ENCODE measurements at regions not wholly inside any gene's neighbourhood (a gene's known extent, or its start where the extent isn't known, plus 50 kb on each side); places are given as distances from the start of the nearest gene placed in this dataset.
"Not testable (repeated sequence)": the region's sequence is repeated elsewhere in the genome, so short reads cannot be mapped to it uniquely, and the experiment has no call there.

- H3K9me3 ChIP-seq (ENCODE audit: control insufficient read depth in 3 of 3, low read length in 3 of 3) = no peaks in the 10 kb centered on the region
- H3K27ac ChIP-seq (ENCODE audit: low read depth, low read length) = no peak overlapping the region
- no peaks in the 10 kb centered on the region for H3K36me3 ChIP-seq (ENCODE audit: control insufficient read depth in 3 of 3, insufficient read depth in 3 of 3, low read length in 3 of 3)
- peaks cover 9 to 22% (median 9%) of the 10 kb centered on the region in 3 donors for H3K4me1 ChIP-seq (ENCODE audit: control insufficient read depth in 3 of 3, insufficient read depth in 3 of 3, low read length in 3 of 3)
- peak overlapping the region in 2 of 3 donors; percentile 4 to 31 for H3K4me3 ChIP-seq (ENCODE audit: low read length in 3 of 3)
- H3K27me3 ChIP-seq (ENCODE audit: control insufficient read depth in 3 of 3, insufficient read depth in 3 of 3, low read length in 3 of 3) = peaks cover 0 to 2% (median 0%) of the 10 kb centered on the region in 3 donors
- peak overlapping the region in 1 of 3 donors; percentile 21 for H3K9ac ChIP-seq (ENCODE audit: low read depth in 1 of 3, low read length in 3 of 3)
Measured at GRCh38 chr18:10142496-10143160, 228.8 kb downstream of the VAPA start.

GRCh38 chr18:10143596-10143995 is 229.8 kb downstream of the VAPA start:
- no peaks in the 10 kb centered on the region for H3K36me3 ChIP-seq (ENCODE audit: control insufficient read depth in 3 of 3, insufficient read depth in 3 of 3, low read length in 3 of 3)
- H3K4me1 ChIP-seq (ENCODE audit: control insufficient read depth in 3 of 3, insufficient read depth in 3 of 3, low read length in 3 of 3) = peaks cover 9 to 22% (median 9%) of the 10 kb centered on the region in 3 donors
- no peak overlapping the region for H3K4me3 ChIP-seq (ENCODE audit: low read length in 3 of 3)
- H3K27me3 ChIP-seq (ENCODE audit: control insufficient read depth in 3 of 3, insufficient read depth in 3 of 3, low read length in 3 of 3) = peaks cover 0 to 2% (median 0%) of the 10 kb centered on the region in 3 donors
- no peaks in the 10 kb centered on the region for H3K9me3 ChIP-seq (ENCODE audit: control insufficient read depth in 3 of 3, low read length in 3 of 3)
- H3K9ac ChIP-seq (ENCODE audit: low read depth in 1 of 3, low read length in 3 of 3) = no peak overlapping the region
- H3K27ac ChIP-seq (ENCODE audit: low read depth, low read length) = no peak overlapping the region

- no peak overlapping the region for H3K9ac ChIP-seq (ENCODE audit: low read depth in 1 of 3, low read length in 3 of 3)
- no peak overlapping the region for H3K27ac ChIP-seq (ENCODE audit: low read depth, low read length)
- no peaks in the 10 kb centered on the region for H3K9me3 ChIP-seq (ENCODE audit: control insufficient read depth in 3 of 3, low read length in 3 of 3)
- no peak overlapping the region for H3K4me3 ChIP-seq (ENCODE audit: low read length in 3 of 3)
- H3K4me1 ChIP-seq (ENCODE audit: control insufficient read depth in 3 of 3, insufficient read depth in 3 of 3, low read length in 3 of 3) = peaks cover 9 to 19% (median 9%) of the 10 kb centered on the region in 3 donors
- H3K27me3 ChIP-seq (ENCODE audit: control insufficient read depth in 3 of 3, insufficient read depth in 3 of 3, low read length in 3 of 3) = peaks cover 0 to 2% (median 0%) of the 10 kb centered on the region in 3 donors
- H3K36me3 ChIP-seq (ENCODE audit: control insufficient read depth in 3 of 3, insufficient read depth in 3 of 3, low read length in 3 of 3) = no peaks in the 10 kb centered on the region
Measured at GRCh38 chr18:10145546-10145945, 231.7 kb downstream of the VAPA start.

GRCh38 chr18:10147226-10147625 is 233.4 kb downstream of the VAPA start:
- Histone ChIP-seq H3K36me3 (ENCODE audit: control insufficient read depth in 3 of 3, insufficient read depth in 3 of 3, low read length in 3 of 3) (no peaks in the 10 kb centered on the region), H3K9ac (ENCODE audit: low read depth in 1 of 3, low read length in 3 of 3) (no peak overlapping the region), H3K27me3 (ENCODE audit: control insufficient read depth in 3 of 3, insufficient read depth in 3 of 3, low read length in 3 of 3) (peaks cover 0 to 2% (median 0%) of the 10 kb centered on the region in 3 donors), H3K27ac (ENCODE audit: low read depth, low read length) (no peak overlapping the region), H3K4me1 (ENCODE audit: control insufficient read depth in 3 of 3, insufficient read depth in 3 of 3, low read length in 3 of 3) (peaks cover 7 to 14% (median 8%) of the 10 kb centered on the region in 3 donors), H3K9me3 (ENCODE audit: control insufficient read depth in 3 of 3, low read length in 3 of 3) (no peaks in the 10 kb centered on the region), H3K4me3 (ENCODE audit: low read length in 3 of 3) (no peak overlapping the region)

- H3K9me3 ChIP-seq (ENCODE audit: control insufficient read depth in 3 of 3, low read length in 3 of 3) = no peaks in the 10 kb centered on the region
- H3K27me3 ChIP-seq (ENCODE audit: control insufficient read depth in 3 of 3, insufficient read depth in 3 of 3, low read length in 3 of 3) = peaks cover 0 to 2% (median 0%) of the 10 kb centered on the region in 3 donors
- peaks cover 3 to 10% (median 3%) of the 10 kb centered on the region in 3 donors for H3K4me1 ChIP-seq (ENCODE audit: control insufficient read depth in 3 of 3, insufficient read depth in 3 of 3, low read length in 3 of 3)
- H3K4me3 ChIP-seq (ENCODE audit: low read length in 3 of 3) = no peak overlapping the region
- H3K36me3 ChIP-seq (ENCODE audit: control insufficient read depth in 3 of 3, insufficient read depth in 3 of 3, low read length in 3 of 3) = no peaks in the 10 kb centered on the region
- no peak overlapping the region for H3K9ac ChIP-seq (ENCODE audit: low read depth in 1 of 3, low read length in 3 of 3)
- no peak overlapping the region for H3K27ac ChIP-seq (ENCODE audit: low read depth, low read length)
Measured at GRCh38 chr18:10147752-10148151, 233.9 kb downstream of the VAPA start.

GRCh38 chr18:10148189-10148929 is 234.5 kb downstream of the VAPA start:
- Histone ChIP-seq H3K9me3 (ENCODE audit: control insufficient read depth in 3 of 3, low read length in 3 of 3) (no peaks in the 10 kb centered on the region), H3K27ac (ENCODE audit: low read depth, low read length) (no peak overlapping the region), H3K9ac (ENCODE audit: low read depth in 1 of 3, low read length in 3 of 3) (no peak overlapping the region), H3K4me1 (ENCODE audit: control insufficient read depth in 3 of 3, insufficient read depth in 3 of 3, low read length in 3 of 3) (peaks cover 0 to 8% (median 3%) of the 10 kb centered on the region in 3 donors), H3K4me3 (ENCODE audit: low read length in 3 of 3) (no peak overlapping the region), H3K27me3 (ENCODE audit: control insufficient read depth in 3 of 3, insufficient read depth in 3 of 3, low read length in 3 of 3) (no peaks in the 10 kb centered on the region), H3K36me3 (ENCODE audit: control insufficient read depth in 3 of 3, insufficient read depth in 3 of 3, low read length in 3 of 3) (no peaks in the 10 kb centered on the region)

- no peaks in the 10 kb centered on the region for H3K36me3 ChIP-seq (ENCODE audit: control insufficient read depth in 3 of 3, insufficient read depth in 3 of 3, low read length in 3 of 3)
- no peaks in the 10 kb centered on the region for H3K4me1 ChIP-seq (ENCODE audit: control insufficient read depth in 3 of 3, insufficient read depth in 3 of 3, low read length in 3 of 3)
- no peaks in the 10 kb centered on the region for H3K9me3 ChIP-seq (ENCODE audit: control insufficient read depth in 3 of 3, low read length in 3 of 3)
- no peak overlapping the region for H3K27ac ChIP-seq (ENCODE audit: low read depth, low read length)
- no peak overlapping the region for H3K9ac ChIP-seq (ENCODE audit: low read depth in 1 of 3, low read length in 3 of 3)
- no peaks in the 10 kb centered on the region for H3K27me3 ChIP-seq (ENCODE audit: control insufficient read depth in 3 of 3, insufficient read depth in 3 of 3, low read length in 3 of 3)
- H3K4me3 ChIP-seq (ENCODE audit: low read length in 3 of 3) = no peak overlapping the region
Measured at GRCh38 chr18:10149768-10150556, 236.1 kb downstream of the VAPA start.

DNA sequence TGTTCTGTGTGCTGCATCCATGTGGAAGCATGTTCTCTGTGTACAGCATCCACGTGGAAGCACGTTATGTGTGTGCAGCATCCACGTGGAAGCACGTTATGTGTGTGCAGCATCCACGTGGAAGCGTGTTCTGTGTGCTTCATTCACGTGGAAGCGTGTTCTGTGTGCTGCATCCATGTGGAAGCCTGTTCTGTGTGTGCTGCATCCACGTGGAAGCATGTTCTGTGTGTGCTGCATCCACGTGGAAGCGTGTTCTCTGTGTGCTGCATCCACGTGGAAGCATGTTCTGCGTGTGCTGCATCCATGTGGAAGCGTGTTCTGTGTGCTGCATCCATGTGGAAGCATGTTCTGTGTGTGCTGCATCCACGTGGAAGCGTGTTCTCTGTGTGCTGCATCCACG is 236.8 kb downstream of the VAPA start:
- not testable (repeated sequence) for H3K36me3 ChIP-seq (ENCODE audit: control insufficient read depth in 3 of 3, insufficient read depth in 3 of 3, low read length in 3 of 3); H3K27me3 ChIP-seq (ENCODE audit: control insufficient read depth in 3 of 3, insufficient read depth in 3 of 3, low read length in 3 of 3); H3K4me1 ChIP-seq (ENCODE audit: control insufficient read depth in 3 of 3, insufficient read depth in 3 of 3, low read length in 3 of 3); H3K9me3 ChIP-seq (ENCODE audit: control insufficient read depth in 3 of 3, low read length in 3 of 3); H3K27ac ChIP-seq (ENCODE audit: low read depth, low read length); H3K9ac ChIP-seq (ENCODE audit: low read depth in 1 of 3, low read length in 3 of 3); H3K4me3 ChIP-seq (ENCODE audit: low read length in 3 of 3)

DNA sequence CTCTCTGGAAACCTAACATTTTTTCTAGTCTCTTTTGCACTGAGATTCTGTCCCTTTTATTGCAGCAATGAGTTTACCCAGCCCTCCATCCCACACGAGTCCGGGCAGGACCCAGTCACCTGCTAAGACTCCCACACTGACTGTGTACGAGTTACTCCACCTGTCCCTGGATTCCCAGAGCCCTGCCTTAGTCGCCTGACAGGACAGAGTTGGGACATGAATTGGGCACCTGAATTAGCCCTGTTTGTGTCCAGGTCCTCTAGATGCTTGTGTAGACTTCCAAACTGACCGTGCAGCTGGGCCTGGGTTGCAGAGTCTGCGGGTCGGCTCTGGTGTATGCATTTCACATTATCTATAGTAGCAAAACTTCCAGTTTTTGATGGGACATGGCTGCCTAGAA is 238.7 kb downstream of the VAPA start:
- Histone ChIP-seq H3K36me3 (ENCODE audit: control insufficient read depth in 3 of 3, insufficient read depth in 3 of 3, low read length in 3 of 3) (no peaks in the 10 kb centered on the region), H3K4me3 (ENCODE audit: low read length in 3 of 3) (no peak overlapping the region), H3K27ac (ENCODE audit: low read depth, low read length) (no peak overlapping the region), H3K9ac (ENCODE audit: low read depth in 1 of 3, low read length in 3 of 3) (no peak overlapping the region), H3K9me3 (ENCODE audit: control insufficient read depth in 3 of 3, low read length in 3 of 3) (no peaks in the 10 kb centered on the region), H3K4me1 (ENCODE audit: control insufficient read depth in 3 of 3, insufficient read depth in 3 of 3, low read length in 3 of 3) (no peaks in the 10 kb centered on the region), H3K27me3 (ENCODE audit: control insufficient read depth in 3 of 3, insufficient read depth in 3 of 3, low read length in 3 of 3) (no peaks in the 10 kb centered on the region)

Data from skeletal muscle tissue (tissue), 3 donors.